Esophagus muscularis mucosa (tissue), 4 donors: ENCODE measurements at regions not wholly inside any gene's neighbourhood (a gene's known extent, or its start where the extent isn't known, plus 50 kb on each side); places are given as distances from the start of the nearest gene placed in this dataset.

Experiments
- CTCF ChIP-seq, 3 experiments: fragments of 200-600 bp in 2 of 3; fragments of 450-650 bp in 1 of 3; sonication (generic) in 2 of 3; IDR thresholded peaks; one replicate each; pipeline ENCODE4 v1.5.1; 2017 to 2019; ENCODE audit warnings: antibody characterized with exemption in 3 of 3, mild to moderate bottlenecking in 2 of 3, moderate library complexity in 1 of 3
- EP300 ChIP-seq: sonication (generic); formaldehyde crosslinking; IDR thresholded peaks from one replicate; pipeline ENCODE4 v1.6.1; 2017; ENCODE audit warnings: antibody characterized with exemption
- POLR2A ChIP-seq: fragments of 450-650 bp; IDR thresholded peaks from one replicate; pipeline ENCODE4 v1.6.1; 2017; ENCODE audit warnings: antibody characterized with exemption, moderate library complexity, mild to moderate bottlenecking, low read depth
- POLR2AphosphoS5 ChIP-seq, 2 donors: sonication (generic); formaldehyde crosslinking; IDR thresholded peaks; one replicate each; pipeline ENCODE4 v1.6.1; 2017; ENCODE audit warnings: antibody characterized with exemption in 2 of 2

- TF ChIP-seq CTCF (IDR thresholded peaks at IDR 0.05) (no peak), POLR2A (no peak), POLR2AphosphoS5 (IDR thresholded peaks at IDR 0.05) (no peak), EP300 (no peak)
Measured at GRCh38 chr12:30850684-30851083, 75.9 kb upstream of the TSPAN11 start.
